GM12874 (cell line): ENCODE measurements at regions not wholly inside any gene's neighbourhood (a gene's known extent, or its start where the extent isn't known, plus 50 kb on each side); places are given as distances from the start of the nearest gene placed in this dataset.

Experiments
- TF ChIP-seq, protein P1 (sequence below): IDR thresholded peaks from 2 replicates; pipeline ENCODE4 v1.5.1; 2011; ENCODE audit warnings: low read depth, mild to moderate bottlenecking, control low read depth, low read length, moderate library complexity; ENCODE audit not compliant: insufficient read depth

DNA sequence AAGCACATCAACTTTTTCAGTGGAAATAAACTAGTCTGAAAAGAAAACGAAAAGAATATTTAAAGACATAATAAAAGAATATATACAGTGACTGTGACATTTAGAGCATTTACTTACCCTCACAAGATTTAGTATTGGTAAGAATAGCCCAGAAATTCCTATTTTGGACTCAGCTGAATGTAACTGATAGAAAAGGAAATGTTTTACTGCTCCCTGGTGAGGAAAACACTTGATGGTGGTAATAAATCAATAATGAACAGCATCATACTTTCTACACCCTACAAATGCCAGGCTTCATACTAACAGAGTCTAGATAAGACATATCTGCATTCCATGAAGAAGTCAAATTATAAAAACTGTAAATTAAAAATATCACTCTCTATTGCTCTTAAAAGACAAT lies 753.5 kb upstream of the PCDH10 start:
- TF ChIP-seq, protein P1, sequence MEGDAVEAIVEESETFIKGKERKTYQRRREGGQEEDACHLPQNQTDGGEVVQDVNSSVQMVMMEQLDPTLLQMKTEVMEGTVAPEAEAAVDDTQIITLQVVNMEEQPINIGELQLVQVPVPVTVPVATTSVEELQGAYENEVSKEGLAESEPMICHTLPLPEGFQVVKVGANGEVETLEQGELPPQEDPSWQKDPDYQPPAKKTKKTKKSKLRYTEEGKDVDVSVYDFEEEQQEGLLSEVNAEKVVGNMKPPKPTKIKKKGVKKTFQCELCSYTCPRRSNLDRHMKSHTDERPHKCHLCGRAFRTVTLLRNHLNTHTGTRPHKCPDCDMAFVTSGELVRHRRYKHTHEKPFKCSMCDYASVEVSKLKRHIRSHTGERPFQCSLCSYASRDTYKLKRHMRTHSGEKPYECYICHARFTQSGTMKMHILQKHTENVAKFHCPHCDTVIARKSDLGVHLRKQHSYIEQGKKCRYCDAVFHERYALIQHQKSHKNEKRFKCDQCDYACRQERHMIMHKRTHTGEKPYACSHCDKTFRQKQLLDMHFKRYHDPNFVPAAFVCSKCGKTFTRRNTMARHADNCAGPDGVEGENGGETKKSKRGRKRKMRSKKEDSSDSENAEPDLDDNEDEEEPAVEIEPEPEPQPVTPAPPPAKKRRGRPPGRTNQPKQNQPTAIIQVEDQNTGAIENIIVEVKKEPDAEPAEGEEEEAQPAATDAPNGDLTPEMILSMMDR, result no peak

DNA sequence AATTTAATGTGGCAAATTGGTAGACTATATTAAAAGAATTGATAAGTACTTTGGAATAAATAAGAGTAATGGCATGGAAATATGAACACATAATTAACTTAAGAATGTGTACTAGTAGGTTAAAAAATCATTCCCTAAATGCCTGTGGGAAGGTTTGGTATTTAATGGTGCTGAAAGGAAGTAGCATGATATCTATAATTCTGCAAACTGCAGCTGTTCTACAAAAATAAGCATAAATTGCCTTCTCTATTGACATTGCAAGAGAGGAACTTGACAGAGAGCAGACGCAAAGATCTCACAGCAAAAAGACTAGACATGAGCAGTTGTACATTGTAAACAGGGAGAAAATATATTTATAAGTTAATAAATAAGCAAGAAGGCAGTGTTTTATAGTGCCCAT lies 752.5 kb upstream of the PCDH10 start:
- TF ChIP-seq, protein P1, result no peak

DNA sequence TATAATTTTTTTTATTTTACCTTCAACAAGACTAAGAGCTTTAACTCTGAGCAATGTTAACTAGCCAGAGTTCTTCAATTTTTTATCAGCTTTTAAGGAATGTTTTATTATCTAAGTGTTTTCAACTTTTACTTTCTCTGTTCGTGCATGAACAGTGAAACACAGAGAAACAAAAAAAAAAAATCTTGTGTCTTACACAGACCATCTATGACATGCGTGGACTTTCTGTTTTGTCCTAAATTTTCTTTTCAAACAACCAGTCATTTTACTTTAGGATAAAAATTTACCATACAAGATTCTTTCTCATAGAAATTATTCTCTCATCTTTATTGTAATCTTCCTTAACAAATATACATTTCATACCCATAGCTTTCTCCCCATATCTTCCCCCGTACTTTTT lies 731.9 kb upstream of the PCDH10 start:
- TF ChIP-seq, protein P1, result no peak

DNA sequence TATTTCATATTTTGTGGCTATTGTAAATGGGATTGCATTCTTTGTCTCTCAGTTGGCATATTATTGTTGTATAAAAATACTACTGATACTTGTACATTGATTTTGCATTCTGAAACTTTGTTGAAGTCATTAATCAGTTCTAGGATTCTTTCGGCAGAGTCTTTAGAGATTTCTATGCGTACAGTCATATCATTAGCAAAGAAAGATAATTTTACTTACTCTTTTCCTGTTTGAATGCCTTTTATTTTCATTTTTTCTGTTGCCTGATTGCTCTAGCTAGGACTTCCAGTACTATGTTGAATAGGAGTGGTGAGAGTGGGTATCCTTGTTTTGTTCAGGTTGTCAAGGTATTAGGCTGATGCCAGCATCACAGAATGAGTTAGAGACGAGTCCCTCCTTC lies 722.0 kb upstream of the PCDH10 start:
- TF ChIP-seq, protein P1, result no peak

DNA sequence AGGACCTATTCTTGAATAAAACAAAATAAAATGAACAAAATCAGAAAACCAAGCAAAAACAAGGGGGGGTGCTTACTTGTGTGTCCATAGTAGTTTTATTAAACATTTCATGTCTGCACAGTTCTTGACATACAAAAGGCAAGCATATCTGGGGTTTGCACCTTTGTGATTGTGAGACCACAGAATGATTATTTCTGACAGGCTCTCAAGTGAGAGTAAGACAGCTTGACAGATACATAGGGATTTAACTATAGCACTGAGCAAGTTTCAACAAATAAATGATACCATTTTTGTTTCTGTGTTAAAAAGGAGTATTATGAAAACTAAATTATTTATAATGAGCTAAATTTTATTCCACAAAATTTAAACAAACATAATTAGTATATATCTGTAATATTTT lies 712.0 kb upstream of the PCDH10 start:
- TF ChIP-seq, protein P1, result no peak

DNA sequence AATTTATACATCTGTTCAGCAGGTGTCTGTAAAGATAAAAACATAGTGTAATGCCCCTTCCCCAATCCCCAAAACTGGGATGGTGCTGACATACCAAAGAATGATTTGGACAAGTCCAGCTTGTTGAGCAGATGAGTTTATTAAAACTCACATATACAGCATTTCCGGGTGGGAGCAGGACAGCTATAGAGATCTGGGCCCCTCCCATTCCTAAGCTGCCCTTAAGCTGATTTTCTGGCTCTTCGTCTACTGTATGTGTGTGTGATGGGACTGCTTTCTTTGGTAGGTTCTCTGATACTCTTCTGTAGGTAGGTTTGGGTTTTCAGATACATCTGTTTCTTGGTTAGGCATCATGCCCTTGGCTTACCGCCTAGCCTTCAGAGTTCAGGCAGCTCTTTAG lies 703.7 kb upstream of the PCDH10 start:
- TF ChIP-seq, protein P1, result no peak

DNA sequence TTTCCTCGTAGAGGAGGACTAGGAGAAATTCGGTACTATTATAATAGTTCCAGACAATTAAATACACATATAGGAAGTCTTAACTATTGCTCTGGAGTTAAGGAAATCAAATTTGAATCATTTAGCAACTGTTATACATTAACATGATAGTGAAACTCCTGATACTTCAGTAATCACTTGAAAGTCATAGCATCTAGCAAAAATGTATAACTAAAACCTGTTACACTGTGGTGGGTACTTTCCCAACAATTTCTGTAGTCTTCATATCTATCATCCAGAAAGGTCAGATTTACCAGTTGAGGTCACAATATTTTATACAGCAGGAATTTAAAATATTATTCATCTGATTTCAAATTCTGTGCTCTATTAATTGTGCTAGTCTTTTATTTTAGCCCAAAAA lies 669.6 kb upstream of the PCDH10 start:
- TF ChIP-seq, protein P1, result no peak

DNA sequence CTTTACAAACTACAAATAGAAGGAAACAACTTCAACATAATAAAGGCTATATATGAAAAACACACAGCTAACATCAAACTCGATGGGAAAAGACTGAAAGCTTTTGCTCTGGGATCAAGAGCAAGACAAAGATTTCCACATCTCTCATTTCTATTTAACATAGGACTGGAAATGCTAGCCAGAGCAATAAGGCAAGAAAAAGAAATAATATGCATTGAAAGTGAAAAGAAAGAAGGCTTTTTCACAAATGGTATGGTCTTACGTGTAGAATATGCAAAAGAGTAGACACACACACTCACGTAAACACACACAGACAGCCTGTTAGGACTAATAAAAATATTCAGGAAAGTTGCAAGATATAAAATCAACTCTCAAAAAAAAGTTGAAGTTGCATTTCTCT lies 660.5 kb upstream of the PCDH10 start:
- TF ChIP-seq, protein P1, result no peak
